ENCODE measurements at regions not wholly inside any gene's neighbourhood (a gene's known extent, or its start where the extent isn't known, plus 50 kb on each side); places are given as distances from the start of the nearest gene placed in this dataset.

- no peak overlapping the region for H3K4me3 Mint-ChIP-seq
- no peak for ATAC-seq
- ChIA-PET POLR2A (no interaction called here), CTCF (no interaction called here)
- no peaks in the 10 kb centered on the region for H3K9me3 Mint-ChIP-seq
- H3K36me3 Mint-ChIP-seq, result no peaks in the 10 kb centered on the region
- DNase-seq (ENCODE audit: low spot score), result no peak
- TF ChIP-seq MXD4 (CRISPR knock-in tag; IDR thresholded peaks at IDR 0.05; ENCODE audit: borderline replicate concordance) (no peak), SOX15 (CRISPR knock-in tag; IDR thresholded peaks at IDR 0.05) (no peak), EMX1 (CRISPR knock-in tag; IDR thresholded peaks at IDR 0.05) (no peak), ELF4 (CRISPR knock-in tag; IDR thresholded peaks at IDR 0.05; ENCODE audit: low read depth) (no peak), HMGXB4 (CRISPR knock-in tag; IDR thresholded peaks at IDR 0.05) (no peak), RELA (CRISPR knock-in tag; IDR thresholded peaks at IDR 0.05; ENCODE audit: borderline replicate concordance) (no peak), USF2 (CRISPR knock-in tag; IDR thresholded peaks at IDR 0.05) (no peak), TEAD1 (CRISPR knock-in tag; IDR thresholded peaks at IDR 0.05) (no peak), ZNF219 (CRISPR knock-in tag; IDR thresholded peaks at IDR 0.05; ENCODE audit: borderline replicate concordance) (no peak), AFF4 (CRISPR knock-in tag; IDR thresholded peaks at IDR 0.05; ENCODE audit: borderline replicate concordance) (no peak), ZNF396 (CRISPR knock-in tag; IDR thresholded peaks at IDR 0.05; ENCODE audit: borderline replicate concordance) (no peak), ZMAT4 (CRISPR knock-in tag; IDR thresholded peaks at IDR 0.05) (no peak), NFYB (CRISPR knock-in tag; conservative IDR thresholded peaks at IDR 0.05; ENCODE audit: low read depth) (no peak), OVOL2 (CRISPR knock-in tag; IDR thresholded peaks at IDR 0.05; ENCODE audit: borderline replicate concordance) (no peak), CTCF (IDR thresholded peaks at IDR 0.05) (no peak), FOXK1 (CRISPR knock-in tag; IDR thresholded peaks at IDR 0.05) (no peak), CBFB (CRISPR knock-in tag; IDR thresholded peaks at IDR 0.05; ENCODE audit: low read depth) (no peak), ZNF425 (CRISPR knock-in tag; conservative IDR thresholded peaks at IDR 0.05) (no peak), ARID4B (CRISPR knock-in tag; IDR thresholded peaks at IDR 0.05; ENCODE audit: borderline replicate concordance) (no peak)
- H3K27me3 Mint-ChIP-seq (ENCODE audit: low read depth), result no peaks in the 10 kb centered on the region
- peaks cover 15% of the 10 kb centered on the region for H3K4me1 Mint-ChIP-seq
- no peak overlapping the region for H3K27ac Mint-ChIP-seq
These were observed 169.2 kb downstream of the LNPK start for GRCh38 chr2:175832866-175833265.
